ENCODE measurements at regions not wholly inside any gene's neighbourhood (a gene's known extent, or its start where the extent isn't known, plus 50 kb on each side); places are given as distances from the start of the nearest gene placed in this dataset.

- 72 to 93% methylated on average over 9 of the region's 9 CpGs for WGBS, 2 donors
- DNase-seq: no peak
Observed at GRCh38 chr20:60313191-60313590, 355.0 kb downstream of the CDH26 start.

GRCh38 chr20:60313614-60314013 is 355.4 kb downstream of the CDH26 start:
- ATAC-seq (ENCODE audit: insufficient read depth, low FRiP score) (no peak), DNase-seq (peak; percentile 40 to 67 (median 47))
- Histone ChIP-seq H3K9ac (ENCODE audit: insufficient read depth in 1 of 2, low read length in 2 of 2) (no peak overlapping the region), H3K9me3 (ENCODE audit: control insufficient read depth in 4 of 4, insufficient read depth in 3 of 4, low read length in 3 of 4) (peaks cover 0 to 3% (median 0%) of the 10 kb centered on the region in 4 donors), H3K27me3 (ENCODE audit: control insufficient read depth in 3 of 3, insufficient read depth in 3 of 3, low read length in 2 of 3) (no peaks in the 10 kb centered on the region), H3K4me3 (no peak overlapping the region), H3K4me1 (ENCODE audit: control insufficient read depth in 5 of 5, insufficient read depth in 5 of 5, low read length in 5 of 5) (no peaks in the 10 kb centered on the region), H3K27ac (ENCODE audit: low read depth in 1 of 2, low read length in 1 of 2) (no peak overlapping the region), H3K36me3 (ENCODE audit: control insufficient read depth in 4 of 4, insufficient read depth in 4 of 4, low read length in 4 of 4) (no peaks in the 10 kb centered on the region)
- no peak for TF ChIP-seq CTCF (IDR thresholded peaks at IDR 0.05; ENCODE audit: control extremely low read depth, extremely low read depth)
- 60 to 72% methylated on average over 5 of the region's 5 CpGs for WGBS, 2 donors

More at GRCh38 chr20:60313191-60313590, 355.0 kb downstream of the CDH26 start:
- H3K36me3 ChIP-seq (ENCODE audit: control insufficient read depth in 4 of 4, insufficient read depth in 4 of 4, low read length in 4 of 4): no peaks in the 10 kb centered on the region
- H3K9me3 ChIP-seq (ENCODE audit: control insufficient read depth in 4 of 4, insufficient read depth in 3 of 4, low read length in 3 of 4): peaks cover 0 to 3% (median 0%) of the 10 kb centered on the region in 4 donors
- no peak for TF ChIP-seq CTCF (IDR thresholded peaks at IDR 0.05; ENCODE audit: control extremely low read depth, extremely low read depth)
- no peaks in the 10 kb centered on the region for H3K27me3 ChIP-seq (ENCODE audit: control insufficient read depth in 3 of 3, insufficient read depth in 3 of 3, low read length in 2 of 3)
- no peaks in the 10 kb centered on the region for H3K4me1 ChIP-seq (ENCODE audit: control insufficient read depth in 5 of 5, insufficient read depth in 5 of 5, low read length in 5 of 5)
- no peak overlapping the region for H3K27ac ChIP-seq (ENCODE audit: low read depth in 1 of 2, low read length in 1 of 2)
- no peak overlapping the region for H3K9ac ChIP-seq (ENCODE audit: insufficient read depth in 1 of 2, low read length in 2 of 2)
- H3K4me3 ChIP-seq: no peak overlapping the region
- no peak for ATAC-seq (ENCODE audit: insufficient read depth, low FRiP score)

GRCh38 chr20:60314727-60315126 is 356.5 kb downstream of the CDH26 start:
- ATAC-seq (ENCODE audit: insufficient read depth, low FRiP score): no peak
- Histone ChIP-seq H3K4me1 (ENCODE audit: control insufficient read depth in 5 of 5, insufficient read depth in 5 of 5, low read length in 5 of 5) (no peaks in the 10 kb centered on the region), H3K4me3 (no peak overlapping the region)

More at GRCh38 chr20:60314727-60315126, 356.5 kb downstream of the CDH26 start:
- 91 to 95% methylated on average over 3 of the region's 3 CpGs for WGBS, 2 donors
- Histone ChIP-seq H3K9ac (ENCODE audit: insufficient read depth in 1 of 2, low read length in 2 of 2) (no peak overlapping the region), H3K27ac (ENCODE audit: low read depth in 1 of 2, low read length in 1 of 2) (no peak overlapping the region), H3K36me3 (ENCODE audit: control insufficient read depth in 4 of 4, insufficient read depth in 4 of 4, low read length in 4 of 4) (no peaks in the 10 kb centered on the region), H3K27me3 (ENCODE audit: control insufficient read depth in 3 of 3, insufficient read depth in 3 of 3, low read length in 2 of 3) (no peaks in the 10 kb centered on the region), H3K9me3 (ENCODE audit: control insufficient read depth in 4 of 4, insufficient read depth in 3 of 4, low read length in 3 of 4) (peaks cover 0 to 3% (median under 1%) of the 10 kb centered on the region in 4 donors)
- no peak for DNase-seq
- TF ChIP-seq CTCF (IDR thresholded peaks at IDR 0.05; ENCODE audit: control extremely low read depth, extremely low read depth): no peak

Data from lung (tissue), 11 donors.